ENCODE measurements at regions not wholly inside any gene's neighbourhood (a gene's known extent, or its start where the extent isn't known, plus 50 kb on each side); places are given as distances from the start of the nearest gene placed in this dataset.

DNA sequence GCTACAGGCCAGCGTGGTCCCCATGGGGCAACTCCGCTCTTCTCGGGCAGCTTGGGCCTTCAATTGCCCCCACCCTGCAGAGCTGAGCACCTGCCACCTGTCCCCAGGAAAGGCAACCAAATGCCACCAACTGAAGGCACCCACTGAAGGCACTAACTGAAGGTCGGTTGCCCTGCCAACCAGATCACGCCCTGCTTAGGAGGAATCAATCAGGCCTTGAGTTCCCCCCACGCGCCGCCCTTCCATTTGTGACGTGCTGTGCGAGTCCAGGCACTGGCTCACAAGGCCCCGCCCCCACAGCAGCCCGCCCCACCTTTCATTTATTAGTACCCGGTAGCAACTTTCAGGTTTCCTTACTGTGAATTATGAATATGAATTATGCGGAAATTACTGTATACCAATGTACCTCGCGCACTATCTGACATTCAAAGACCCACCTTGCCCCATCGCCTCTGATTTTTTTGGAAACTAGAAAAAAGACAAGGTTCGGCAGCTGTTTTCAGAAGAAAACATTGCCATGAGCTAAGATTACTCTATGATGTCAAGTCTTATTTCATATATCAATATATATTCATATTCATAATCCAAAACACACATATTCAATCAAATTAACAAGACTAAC, 83.6 kb upstream of the ABI1 start:
- H4K5ac ChIP-seq (ENCODE audit: insufficient read length, low read depth, low read length), result no peak overlapping the region
- no peak overlapping the region for H3K27ac ChIP-seq (ENCODE audit: insufficient read length, low read depth, low read length)
- H2AK5ac ChIP-seq (ENCODE audit: insufficient read length, low read length), result no peak overlapping the region
- no peaks in the 10 kb centered on the region for H3K79me1 ChIP-seq (ENCODE audit: insufficient read depth, low read depth, low read length, poor library complexity, severe bottlenecking)
- no peak overlapping the region for H3K4ac ChIP-seq (ENCODE audit: low read depth, low read length)
- H4K8ac ChIP-seq (replicated peaks; ENCODE audit: insufficient read length, low read depth, low read length), result no peak overlapping the region
- H3K56ac ChIP-seq (ENCODE audit: insufficient read length, low read depth, low read length), result no peak overlapping the region
- DNase-seq, result no peak
- no peak overlapping the region for H3K4me2 ChIP-seq (ENCODE audit: insufficient read depth, insufficient read length, low read length)
- no peak overlapping the region for H2BK15ac ChIP-seq (ENCODE audit: low read depth, low read length)
- no peaks in the 10 kb centered on the region for H3K27me3 ChIP-seq (ENCODE audit: insufficient read depth, low read length)
- no peak overlapping the region for H2BK5ac ChIP-seq (ENCODE audit: insufficient read length, low read length)
- H2BK120ac ChIP-seq (ENCODE audit: low read depth, low read length, poor library complexity, severe bottlenecking), result no peak overlapping the region
- H3K18ac ChIP-seq (ENCODE audit: insufficient read length, low read depth, low read length), result no peak overlapping the region
- H3K23me2 ChIP-seq (ENCODE audit: insufficient read length, low read depth, low read length, poor library complexity, severe bottlenecking), result no peaks in the 10 kb centered on the region
- Mint-ChIP-seq H3K36me3 (ENCODE audit: insufficient read depth in 1 of 3, low read depth in 3 of 3) (no peaks in the 10 kb centered on the region), H3K4me1 (peaks cover 6 to 7% of the 10 kb centered on the region in 2 experiments), H3K27ac (no peak overlapping the region), H3K4me3 (no peak overlapping the region), H3K9me3 (no peaks in the 10 kb centered on the region), H3K27me3 (ENCODE audit: low read depth) (peaks cover 5% of the 10 kb centered on the region)
- H3T11ph ChIP-seq (ENCODE audit: low read length), result no peak overlapping the region
- WGBS (ENCODE audit: extremely low coverage, insufficient read length, low lambda C conversion rate), result no CpG with 5 or more reads among the region's 18 CpGs
- H3K9me3 ChIP-seq (ENCODE audit: control insufficient read depth, low read depth, low read length), result no peaks in the 10 kb centered on the region
- no peak overlapping the region for H2BK20ac ChIP-seq (ENCODE audit: low read depth, low read length, poor library complexity, severe bottlenecking)
- TF ChIP-seq, protein P1, sequence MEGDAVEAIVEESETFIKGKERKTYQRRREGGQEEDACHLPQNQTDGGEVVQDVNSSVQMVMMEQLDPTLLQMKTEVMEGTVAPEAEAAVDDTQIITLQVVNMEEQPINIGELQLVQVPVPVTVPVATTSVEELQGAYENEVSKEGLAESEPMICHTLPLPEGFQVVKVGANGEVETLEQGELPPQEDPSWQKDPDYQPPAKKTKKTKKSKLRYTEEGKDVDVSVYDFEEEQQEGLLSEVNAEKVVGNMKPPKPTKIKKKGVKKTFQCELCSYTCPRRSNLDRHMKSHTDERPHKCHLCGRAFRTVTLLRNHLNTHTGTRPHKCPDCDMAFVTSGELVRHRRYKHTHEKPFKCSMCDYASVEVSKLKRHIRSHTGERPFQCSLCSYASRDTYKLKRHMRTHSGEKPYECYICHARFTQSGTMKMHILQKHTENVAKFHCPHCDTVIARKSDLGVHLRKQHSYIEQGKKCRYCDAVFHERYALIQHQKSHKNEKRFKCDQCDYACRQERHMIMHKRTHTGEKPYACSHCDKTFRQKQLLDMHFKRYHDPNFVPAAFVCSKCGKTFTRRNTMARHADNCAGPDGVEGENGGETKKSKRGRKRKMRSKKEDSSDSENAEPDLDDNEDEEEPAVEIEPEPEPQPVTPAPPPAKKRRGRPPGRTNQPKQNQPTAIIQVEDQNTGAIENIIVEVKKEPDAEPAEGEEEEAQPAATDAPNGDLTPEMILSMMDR (conservative IDR thresholded peaks at IDR 0.05), result no peak
- H3K4me1 ChIP-seq (ENCODE audit: insufficient read depth, low read length), result no peaks in the 10 kb centered on the region
- no peaks in the 10 kb centered on the region for H4K20me1 ChIP-seq (ENCODE audit: control insufficient read depth, insufficient read depth, insufficient read length)
- H3K14ac ChIP-seq (ENCODE audit: insufficient read depth, low read length), result no peak overlapping the region
- H3K79me2 ChIP-seq (ENCODE audit: insufficient read depth, low read length), result no peaks in the 10 kb centered on the region
- H2BK12ac ChIP-seq (ENCODE audit: insufficient read length, low read depth, low read length), result no peak overlapping the region
- no peak overlapping the region for H3K9ac ChIP-seq (ENCODE audit: extremely low read depth, insufficient read length, low read length)
- no peak overlapping the region for H2AFZ ChIP-seq (ENCODE audit: low read length)
- H3K23ac ChIP-seq (ENCODE audit: insufficient read length, low read depth, low read length), result no peak overlapping the region
- no peak overlapping the region for H4K91ac ChIP-seq (ENCODE audit: insufficient read length, low read depth, low read length)
